K562 (cell line): ENCODE measurements at regions not wholly inside any gene's neighbourhood (a gene's known extent, or its start where the extent isn't known, plus 50 kb on each side); places are given as distances from the start of the nearest gene placed in this dataset.

Experiments
- ATAC-seq: fragments of 200-7000 bp; cut with Tn5 transposase; 3 replicates; pipeline ENCODE4 v1.9.1; 2020; ENCODE audit warnings: moderate library complexity
- BruUV-seq: library from RNA; stranded (reverse); fragments of 400-500 nt; replicated peaks from 2 replicates; lab custom pipeline; 2021; lab: Mats Ljungman, UMichigan
- CTCF ChIA-PET: fragments of 300-600 bp; formaldehyde crosslinking; extraction: SDS; loops from one replicate; lab custom pipeline; 2021; ENCODE audit warnings: low intra/inter-chr PET ratio; lab: Yijun Ruan, JAX
- POLR2A ChIA-PET: fragments of 300-600, 350-650 bp; sonication (Branson Sonifier 250); formaldehyde crosslinking; extraction: SDS; loops from one replicate; lab custom pipeline; 2021; ENCODE audit warnings: antibody characterized with exemption, inconsistent platforms; lab: Yijun Ruan, JAX
- DNase-seq, 4 experiments: peaks; one replicate each; pipeline versions ENCODE4 v3.0.0 to v3.0.0-alpha.2; 2011 to 2018; ENCODE audit warnings: low spot score in 3 of 4, mixed read lengths in 3 of 4; ENCODE audit errors: extremely low read depth in 1 of 4
- FAIRE-seq: peaks from 2 replicates; lab custom pipeline; 2011; peaks lifted over from hg19 to GRCh38; lab: Jason Lieb, UNC
- H2AFZ ChIP-seq: 2 replicates; pipeline ENCODE4 v1.6.0; 2011; ENCODE audit warnings: low read depth, low read length, control low read depth, inconsistent platforms
- H3K27ac ChIP-seq: fragments of 200-600 bp; 3 replicates; pipeline ENCODE4 v1.8.0; 2011; ENCODE audit warnings: low read depth, mild to moderate bottlenecking, control low read depth, inconsistent platforms, low read length, moderate library complexity, mixed read lengths; ENCODE audit errors: extremely low read depth
- H3K27me3 ChIP-seq, 2 experiments: fragments of 300-600 bp in 1 of 2; 2 replicates in 1 of 2; 3 replicates in 1 of 2; pipeline versions ENCODE4 v1.6.0 to v1.8.0; 2011; ENCODE audit warnings: inconsistent platforms in 2 of 2, low read length in 2 of 2, mild to moderate bottlenecking in 1 of 2, mixed read lengths in 1 of 2, moderate library complexity in 1 of 2; ENCODE audit not compliant: control insufficient read depth in 2 of 2, insufficient read depth in 2 of 2
- H3K36me3 ChIP-seq: fragments of 300-600 bp; 3 replicates; pipeline ENCODE4 v1.8.0; 2011; ENCODE audit warnings: mild to moderate bottlenecking, low read length, inconsistent platforms; ENCODE audit not compliant: control insufficient read depth, insufficient read depth
- H3K4me1 ChIP-seq, 2 experiments: fragments of 200-600 bp in 1 of 2; replicated peaks in 1 of 2; 2 replicates in 1 of 2; 3 replicates in 1 of 2; pipeline versions ENCODE4 v1.5.1 to v1.8.0; 2011; ENCODE audit warnings: inconsistent platforms in 2 of 2, low read length in 2 of 2, mild to moderate bottlenecking in 1 of 2, mixed read lengths in 1 of 2, moderate library complexity in 1 of 2; ENCODE audit not compliant: control insufficient read depth in 2 of 2, insufficient read depth in 2 of 2
- H3K4me2 ChIP-seq: 2 replicates; pipeline ENCODE4 v1.6.1; 2011; ENCODE audit warnings: low read length, control low read depth, inconsistent platforms, mixed read lengths; ENCODE audit not compliant: insufficient read depth
- H3K4me3 ChIP-seq: fragments of 200-600 bp; sonication (generic), shearing (Covaris generic); 2 replicates; pipeline ENCODE4 v1.5.1; 2016; ENCODE audit warnings: control low read depth, inconsistent platforms
- H3K79me2 ChIP-seq: fragments of 200-600 bp; 3 replicates; pipeline ENCODE4 v1.8.0; 2011; ENCODE audit warnings: low read length, inconsistent platforms; ENCODE audit not compliant: control insufficient read depth, insufficient read depth
- H3K9ac ChIP-seq, 2 experiments: 2 replicates each; pipeline versions ENCODE4 v1.6.0 to v1.6.1; 2011; ENCODE audit warnings: low read depth in 2 of 2, low read length in 2 of 2, control low read depth in 1 of 2, inconsistent platforms in 1 of 2, mild to moderate bottlenecking in 1 of 2, mixed read lengths in 1 of 2; ENCODE audit not compliant: insufficient read depth in 1 of 2
- H3K9me1 ChIP-seq: one replicate; pipeline ENCODE4 v1.6.0; 2011; ENCODE audit warnings: inconsistent platforms, mild to moderate bottlenecking, low read length, moderate library complexity; ENCODE audit not compliant: control insufficient read depth, insufficient read depth
- H3K9me3 ChIP-seq: replicated peaks from 2 replicates; pipeline ENCODE4 v1.5.1; 2011; ENCODE audit warnings: low read depth, low read length, inconsistent platforms; ENCODE audit not compliant: control insufficient read depth, insufficient read depth
- H4K20me1 ChIP-seq: replicated peaks from 2 replicates; pipeline ENCODE4 v1.6.1; 2011; ENCODE audit warnings: low read length, inconsistent platforms, mixed read lengths; ENCODE audit not compliant: control insufficient read depth, insufficient read depth
- CBX3 ChIP-seq, 2 experiments: IDR thresholded peaks; 1 replicate in 1 of 2; 2 replicates in 1 of 2; pipeline ENCODE4 v1.6.1; 2012; ENCODE audit warnings: inconsistent platforms in 2 of 2, low read length in 2 of 2, borderline replicate concordance in 1 of 2, control low read depth in 1 of 2
- FOXA3 ChIP-seq, 2 experiments: fragments of 450-650 bp in 1 of 2; sonication (generic) in 1 of 2; formaldehyde crosslinking; IDR thresholded peaks in 1 of 2; conservative IDR thresholded peaks in 1 of 2; 2 replicates each; pipeline versions ENCODE4 v1.4.0 to v1.8.0; 2020 to 2022; ENCODE audit warnings: mild to moderate bottlenecking in 2 of 2, missing genetic modification reagents in 1 of 2
- JUND ChIP-seq, 2 experiments: IDR thresholded peaks; 2 replicates in 1 of 2; 3 replicates in 1 of 2; pipeline ENCODE4 v1.6.1; 2011; ENCODE audit warnings: borderline replicate concordance in 2 of 2, low read depth in 2 of 2, low read length in 2 of 2, improper control_type of control experiment in 1 of 2, missing biosample characterization in 1 of 2, missing genetic modification characterization in 1 of 2, missing genetic modification reagents in 1 of 2
- MTA3 ChIP-seq: fragments of 450-650 bp; formaldehyde crosslinking; IDR thresholded peaks from 2 replicates; pipeline ENCODE4 v1.6.1; 2017; ENCODE audit warnings: mild to moderate bottlenecking, borderline replicate concordance
- RBBP5 ChIP-seq: fragments of 200-600 bp; sonication (generic); IDR thresholded peaks from 2 replicates; pipeline ENCODE4 v1.6.1; 2012; ENCODE audit warnings: borderline replicate concordance, mild to moderate bottlenecking, low read length, control low read depth, inconsistent platforms; ENCODE audit not compliant: insufficient read depth, poor library complexity, severe bottlenecking
- SIRT6 ChIP-seq: IDR thresholded peaks from one replicate; pipeline ENCODE4 v1.6.1; 2012; ENCODE audit warnings: low read depth, mild to moderate bottlenecking, control low read depth, inconsistent platforms, low read length, moderate library complexity
- SMARCA4 ChIP-seq: fragments of 450-650 bp; IDR thresholded peaks from 2 replicates; pipeline ENCODE4 v1.6.1; 2016
- ZNF124 ChIP-seq: sonication (generic); formaldehyde crosslinking; IDR thresholded peaks from 2 replicates; pipeline ENCODE4 v1.8.1; 2022; ENCODE audit warnings: missing genetic modification reagents
- ZNF830 ChIP-seq: fragments of 250-450 bp; sonication (Bioruptor Pico); IDR thresholded peaks from 2 replicates; pipeline ENCODE4 v1.5.0; 2021; ENCODE audit warnings: mild to moderate bottlenecking
- ZSCAN32 ChIP-seq: fragments of 450-650 bp; formaldehyde crosslinking; IDR thresholded peaks from 2 replicates; pipeline ENCODE4 v1.4.0; 2020; ENCODE audit warnings: mild to moderate bottlenecking, moderate library complexity
- WGBS: fragments of 100-300 bp; shearing (Covaris generic); methylation state at CpG from one replicate; pipeline ENCODE4 v1.1.6; 2016; ENCODE audit warnings: low coverage, mixed read lengths; ENCODE audit not compliant: insufficient coverage; ENCODE audit errors: missing lambda C conversion rate; 5-methylcytosine and 5-hydroxymethylcytosine counted together
- in situ Hi-C: fragments of 300-500 bp; cut with MboI; formaldehyde crosslinking; loops from 4 replicates; pipeline ENCODE4 v1.15.0; 2018; ENCODE audit warnings: inconsistent platforms, mixed read lengths
- intact Hi-C: fragments of 100-400 bp; cut with micrococcal nuclease; formaldehyde crosslinking; loops from 2 replicates; pipeline ENCODE4 v1.14.2; 2022
- TF ChIP-seq, protein P1 (sequence below): fragments of 250-450 bp; sonication (Bioruptor Pico); IDR thresholded peaks from 2 replicates; pipeline ENCODE4 v1.5.1; 2021; ENCODE audit warnings: mild to moderate bottlenecking
- TF ChIP-seq, protein P2 (sequence below): IDR thresholded peaks from 2 replicates; pipeline ENCODE4 v1.6.1; 2012; ENCODE audit warnings: low read depth, low read length, improper control_type of control experiment, borderline replicate concordance

DNA sequence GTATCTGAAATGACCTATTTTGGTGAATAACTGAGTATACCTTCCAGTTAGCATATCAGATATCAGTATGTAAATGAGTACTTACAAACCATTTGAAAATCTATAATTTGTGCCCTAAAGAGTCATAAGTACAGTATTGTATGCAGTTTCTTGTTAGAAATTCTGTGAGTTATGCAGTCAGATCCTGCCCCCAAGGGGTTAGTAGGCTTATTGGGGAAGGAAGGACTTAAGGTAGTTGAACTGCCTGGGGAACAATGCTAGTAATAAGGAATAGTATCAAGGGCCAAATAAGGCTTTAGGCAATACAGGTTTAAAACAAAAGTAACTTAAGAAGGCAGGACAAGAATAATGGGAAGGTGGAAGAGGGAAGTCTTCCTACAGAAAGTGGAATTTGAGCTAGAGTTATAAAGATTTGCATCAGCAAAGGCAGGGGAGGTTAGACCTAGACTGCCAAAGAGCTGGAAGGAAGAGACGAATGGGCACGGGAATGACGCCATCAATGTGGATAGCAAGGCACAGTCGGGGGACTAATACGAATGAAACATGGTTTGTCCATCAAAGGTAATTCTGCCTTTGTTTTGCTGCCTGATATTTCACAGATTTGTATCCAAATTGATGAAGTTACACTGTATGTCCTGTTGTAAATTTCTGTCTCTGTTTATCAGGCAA lies 182.9 kb upstream of the DPYD start:
- CTCF ChIA-PET, result no interaction called here
- Histone ChIP-seq H2AFZ (no peak overlapping the region), H3K79me2 (no peaks in the 10 kb centered on the region), H3K36me3 (no peaks in the 10 kb centered on the region), H3K9me1 (no peaks in the 10 kb centered on the region), H3K4me1 (no peaks in the 10 kb centered on the region), H3K9me3 (no peaks in the 10 kb centered on the region), H3K27ac (no peak overlapping the region), H3K4me3 (no peak overlapping the region), H3K4me2 (no peak overlapping the region), H3K27me3 (no peaks in the 10 kb centered on the region), H4K20me1 (no peaks in the 10 kb centered on the region), H3K9ac (no peak overlapping the region)
- WGBS, result 0% methylated on average over 5 of the region's 5 CpGs
- TF ChIP-seq RBBP5 (no peak), MTA3 (no peak), ZNF124 (CRISPR knock-in tag) (no peak), CBX3 (IDR thresholded peaks at IDR 0.05; ENCODE audit: borderline replicate concordance in 1 of 2, low read length in 2 of 2) (no peak), SMARCA4 (no peak), SIRT6 (no peak), ZNF830 (CRISPR knock-in tag) (no peak), JUND (IDR thresholded peaks at IDR 0.05; ENCODE audit: borderline replicate concordance, low read depth, low read length) (no peak), JUND (tag; IDR thresholded peaks at IDR 0.05; ENCODE audit: borderline replicate concordance, low read depth, low read length) (no peak), ZSCAN32 (CRISPR knock-in tag) (no peak), FOXA3 (CRISPR knock-in tag; conservative IDR thresholded peaks at IDR 0.05 in 1 of 2, IDR thresholded peaks at IDR 0.05 in 1 of 2) (no peak)
- TF ChIP-seq, protein P1, sequence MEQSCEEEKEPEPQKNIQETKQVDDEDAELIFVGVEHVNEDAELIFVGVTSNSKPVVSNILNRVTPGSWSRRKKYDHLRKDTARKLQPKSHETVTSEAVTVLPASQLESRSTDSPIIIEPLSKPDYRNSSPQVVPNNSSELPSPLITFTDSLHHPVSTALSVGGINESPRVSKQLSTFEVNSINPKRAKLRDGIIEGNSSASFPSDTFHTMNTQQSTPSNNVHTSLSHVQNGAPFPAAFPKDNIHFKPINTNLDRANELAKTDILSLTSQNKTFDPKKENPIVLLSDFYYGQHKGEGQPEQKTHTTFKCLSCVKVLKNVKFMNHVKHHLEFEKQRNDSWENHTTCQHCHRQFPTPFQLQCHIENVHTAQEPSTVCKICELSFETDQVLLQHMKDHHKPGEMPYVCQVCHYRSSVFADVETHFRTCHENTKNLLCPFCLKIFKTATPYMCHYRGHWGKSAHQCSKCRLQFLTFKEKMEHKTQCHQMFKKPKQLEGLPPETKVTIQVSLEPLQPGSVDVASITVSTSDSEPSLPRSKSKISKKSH (CRISPR knock-in tag), result no peak
- TF ChIP-seq, protein P2, sequence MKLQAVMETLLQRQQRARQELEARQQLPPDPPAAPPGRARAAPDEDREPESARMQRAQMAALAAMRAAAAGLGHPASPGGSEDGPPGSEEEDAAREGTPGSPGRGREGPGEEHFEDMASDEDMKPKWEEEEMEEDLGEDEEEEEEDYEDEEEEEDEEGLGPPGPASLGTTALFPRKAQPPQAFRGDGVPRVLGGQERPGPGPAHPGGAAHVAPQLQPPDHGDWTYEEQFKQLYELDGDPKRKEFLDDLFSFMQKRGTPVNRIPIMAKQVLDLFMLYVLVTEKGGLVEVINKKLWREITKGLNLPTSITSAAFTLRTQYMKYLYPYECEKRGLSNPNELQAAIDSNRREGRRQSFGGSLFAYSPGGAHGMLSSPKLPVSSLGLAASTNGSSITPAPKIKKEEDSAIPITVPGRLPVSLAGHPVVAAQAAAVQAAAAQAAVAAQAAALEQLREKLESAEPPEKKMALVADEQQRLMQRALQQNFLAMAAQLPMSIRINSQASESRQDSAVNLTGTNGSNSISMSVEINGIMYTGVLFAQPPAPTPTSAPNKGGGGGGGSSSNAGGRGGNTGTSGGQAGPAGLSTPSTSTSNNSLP, result no peak
- in situ Hi-C loops, result no loop called here
- DNase-seq (no peak), FAIRE-seq (no peak), ATAC-seq (no peak)
- POLR2A ChIA-PET, result no interaction called here
- no TSS peak for BruUV-seq
- intact Hi-C loops, result no loop called here
